ENCODE measurements at regions not wholly inside any gene's neighbourhood (a gene's known extent, or its start where the extent isn't known, plus 50 kb on each side); places are given as distances from the start of the nearest gene placed in this dataset.

GRCh38 chr2:14304326-14304725, 328.2 kb upstream of the LRATD1 start:
- DNase-seq: no peak

GRCh38 chr2:14306268-14306861, 326.2 kb upstream of the LRATD1 start:
- DNase-seq: no peak

- DNase-seq: peak; percentile 71
Observed at GRCh38 chr2:14313341-14313740, 319.2 kb upstream of the LRATD1 start.

- DNase-seq: no peak
Observed at GRCh38 chr2:14316594-14316993, 315.9 kb upstream of the LRATD1 start.

- DNase-seq: no peak
Observed at GRCh38 chr2:14321357-14321756, 311.2 kb upstream of the LRATD1 start.

- DNase-seq: no peak
Observed at GRCh38 chr2:14322306-14322705, 310.2 kb upstream of the LRATD1 start.

GRCh38 chr2:14324308-14324707, 308.2 kb upstream of the LRATD1 start:
- DNase-seq: no peak

- no peak for DNase-seq
Observed at GRCh38 chr2:14330884-14331283, 301.6 kb upstream of the LRATD1 start.

GRCh38 chr2:14336759-14337382, 295.6 kb upstream of the LRATD1 start:
- DNase-seq: no peak

GRCh38 chr2:14340703-14341102, 291.8 kb upstream of the LRATD1 start:
- DNase-seq: no peak

GRCh38 chr2:14342313-14342712, 290.2 kb upstream of the LRATD1 start:
- DNase-seq: no peak

GRCh38 chr2:14344355-14344754, 288.2 kb upstream of the LRATD1 start:
- DNase-seq: no peak

GRCh38 chr2:14348247-14348646, 284.3 kb upstream of the LRATD1 start:
- DNase-seq: no peak

- DNase-seq: no peak
Observed at GRCh38 chr2:14350856-14351255, 281.7 kb upstream of the LRATD1 start.

- no peak for DNase-seq
Observed at GRCh38 chr2:14352067-14352466, 280.4 kb upstream of the LRATD1 start.

- DNase-seq: no peak
Observed at GRCh38 chr2:14354231-14354630, 278.3 kb upstream of the LRATD1 start.

- no peak for DNase-seq
Observed at GRCh38 chr2:14355102-14355501, 277.4 kb upstream of the LRATD1 start.

GRCh38 chr2:14358339-14358738, 274.2 kb upstream of the LRATD1 start:
- no peak for DNase-seq

- DNase-seq: no peak
Observed at GRCh38 chr2:14358774-14359173, 273.7 kb upstream of the LRATD1 start.

- DNase-seq: no peak
Observed at GRCh38 chr2:14363137-14363536, 269.4 kb upstream of the LRATD1 start.

GRCh38 chr2:14363976-14364375, 268.5 kb upstream of the LRATD1 start:
- DNase-seq: no peak

- DNase-seq: no peak
Observed at GRCh38 chr2:14364471-14364870, 268.0 kb upstream of the LRATD1 start.

GRCh38 chr2:14385043-14385442, 247.5 kb upstream of the LRATD1 start:
- peak; percentile 32 for DNase-seq

GRCh38 chr2:14387332-14387731, 245.2 kb upstream of the LRATD1 start:
- no peak for DNase-seq

- DNase-seq: no peak
Observed at GRCh38 chr2:14388724-14389123, 243.8 kb upstream of the LRATD1 start.
